ENCODE measurements at regions not wholly inside any gene's neighbourhood (a gene's known extent, or its start where the extent isn't known, plus 50 kb on each side); places are given as distances from the start of the nearest gene placed in this dataset.

DNA sequence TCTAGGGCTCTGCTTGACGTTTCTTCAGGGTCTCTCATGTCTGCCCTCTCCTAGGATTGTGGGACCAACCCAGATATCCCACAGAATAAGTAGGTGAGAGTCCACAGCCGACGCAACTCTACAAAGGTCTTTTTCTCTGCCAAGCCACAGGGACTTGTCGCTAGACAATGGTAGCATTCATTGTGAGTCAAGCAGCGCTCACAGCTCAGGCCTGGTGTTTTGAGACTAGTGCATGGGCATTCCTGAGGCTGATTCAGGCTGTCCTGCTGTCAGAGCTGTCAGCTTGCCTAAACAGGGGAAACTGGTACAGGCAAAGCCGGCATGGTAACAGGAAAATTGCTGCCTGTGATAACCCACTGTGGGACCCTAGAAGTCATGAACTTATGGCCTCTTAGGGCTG is 610.6 kb upstream of the TSPY4 start:
- TF ChIP-seq POLR2A (IDR thresholded peaks at IDR 0.05; ENCODE audit: low read depth, low read length): no peak
- TF ChIP-seq POLR2AphosphoS5 (IDR thresholded peaks at IDR 0.05; ENCODE audit: insufficient read depth, low read depth, low read length): no peak
- TF ChIP-seq CTCF (IDR thresholded peaks at IDR 0.05; ENCODE audit: extremely low read depth in 1 of 2, insufficient read depth in 1 of 2, low read depth in 1 of 2, low read length in 2 of 2): no peak
- TF ChIP-seq GATA2 (IDR thresholded peaks at IDR 0.05; ENCODE audit: insufficient read depth, insufficient read length, low read depth, low read length): no peak

Measured in endothelial cell of umbilical vein (primary cell).